Naive B cell (primary cell): ENCODE measurements at regions not wholly inside any gene's neighbourhood (a gene's known extent, or its start where the extent isn't known, plus 50 kb on each side); places are given as distances from the start of the nearest gene placed in this dataset.
A peak's percentile ranks its signal among the peaks of the same experiment; 100 is the strongest.
"Not testable (repeated sequence)": the region's sequence is repeated elsewhere in the genome, so short reads cannot be mapped to it uniquely, and the experiment has no call there.

Source experiments
- ATAC-seq, 2 donors: fragments of 150-1000 bp; cut with Tn5 transposase; 2 replicates each; pipeline ENCODE4 v1.10.0; 2021; ENCODE audit warnings: low read depth in 2 of 2, mild to moderate bottlenecking in 2 of 2, moderate library complexity in 2 of 2
- DNase-seq: peaks from one replicate; pipeline ENCODE4 v3.0.0; 2022
- H3K27ac Mint-ChIP-seq, 6 donors: one replicate each; pipeline ENCODE4 v1.8.0; 2020 to 2022; ENCODE audit warnings: mild to moderate bottlenecking in 6 of 6, mixed read lengths in 6 of 6, moderate library complexity in 5 of 6, inconsistent platforms in 2 of 6
- H3K27me3 Mint-ChIP-seq, 3 donors: one replicate each; pipeline ENCODE4 v1.8.0; 2021 to 2022; ENCODE audit warnings: mixed read lengths in 3 of 3, mild to moderate bottlenecking in 1 of 3
- H3K36me3 Mint-ChIP-seq, 2 donors: one replicate each; pipeline ENCODE4 v1.8.0; 2020 to 2022; ENCODE audit warnings: mixed read lengths in 2 of 2, inconsistent platforms in 1 of 2, mild to moderate bottlenecking in 1 of 2
- H3K4me1 Mint-ChIP-seq, 3 donors: one replicate each; pipeline ENCODE4 v1.8.0; 2020 to 2022; ENCODE audit warnings: mixed read lengths in 3 of 3, inconsistent platforms in 1 of 3, mild to moderate bottlenecking in 1 of 3, moderate library complexity in 1 of 3
- H3K4me3 Mint-ChIP-seq, 8 donors: one replicate each; pipeline ENCODE4 v1.8.0; 2020 to 2022; ENCODE audit warnings: mild to moderate bottlenecking in 8 of 8, mixed read lengths in 8 of 8, moderate library complexity in 8 of 8, inconsistent platforms in 2 of 8
- H3K9me3 Mint-ChIP-seq, 7 donors: one replicate each; pipeline ENCODE4 v1.8.0; 2020 to 2022; ENCODE audit warnings: mixed read lengths in 7 of 7, mild to moderate bottlenecking in 5 of 7, inconsistent platforms in 2 of 7, moderate library complexity in 1 of 7

GRCh38 chr9:24035816-24036215 lies 209.8 kb upstream of the ELAVL2 start:
- Mint-ChIP-seq H3K9me3 (peaks cover 3 to 13% (median 5%) of the 10 kb centered on the region in 7 donors), H3K36me3 (no peaks in the 10 kb centered on the region), H3K27me3 (no peaks in the 10 kb centered on the region), H3K27ac (no peak overlapping the region), H3K4me3 (no peak overlapping the region), H3K4me1 (no peaks in the 10 kb centered on the region)
- no peak for ATAC-seq
- no peak for DNase-seq

- DNase-seq = no peak
- no peak for ATAC-seq
- H3K36me3 Mint-ChIP-seq = no peaks in the 10 kb centered on the region
- H3K4me3 Mint-ChIP-seq = peak overlapping the region in 1 of 8 donors; percentile 9
- H3K27me3 Mint-ChIP-seq = no peaks in the 10 kb centered on the region
- peaks cover 0 to 9% (median 4%) of the 10 kb centered on the region in 7 donors for H3K9me3 Mint-ChIP-seq
- no peaks in the 10 kb centered on the region for H3K4me1 Mint-ChIP-seq
- no peak overlapping the region for H3K27ac Mint-ChIP-seq
These were observed 185.8 kb upstream of the ELAVL2 start for GRCh38 chr9:24011881-24012280.

- no peaks in the 10 kb centered on the region for H3K36me3 Mint-ChIP-seq
- no peak overlapping the region for H3K27ac Mint-ChIP-seq
- no peaks in the 10 kb centered on the region for H3K27me3 Mint-ChIP-seq
- H3K9me3 Mint-ChIP-seq = peaks cover 0 to 9% (median 3%) of the 10 kb centered on the region in 7 donors
- H3K4me1 Mint-ChIP-seq = no peaks in the 10 kb centered on the region
- DNase-seq (no peak), ATAC-seq (no peak)
- no peak overlapping the region for H3K4me3 Mint-ChIP-seq
These were observed 185.1 kb upstream of the ELAVL2 start for GRCh38 chr9:24011009-24011717.

DNA sequence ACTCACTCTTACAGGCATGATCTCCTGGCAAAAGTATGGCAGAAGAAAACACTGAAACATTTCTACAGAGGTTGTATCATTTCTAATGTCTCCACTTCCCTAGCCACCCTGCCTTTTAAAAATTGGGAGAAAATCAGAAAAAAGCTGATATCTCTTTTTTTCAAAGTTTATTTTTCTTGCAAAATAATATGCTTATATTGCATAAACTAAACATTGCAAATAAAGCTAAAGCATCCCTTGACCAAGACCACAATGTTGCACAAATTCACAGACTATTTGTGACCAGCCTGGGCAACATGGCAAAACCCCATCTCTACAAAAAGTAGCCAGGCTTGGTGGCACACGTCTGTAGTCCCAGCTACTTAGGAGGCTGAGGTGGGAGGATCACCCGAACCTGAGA lies 183.3 kb upstream of the ELAVL2 start:
- H3K27me3 Mint-ChIP-seq = no peaks in the 10 kb centered on the region
- peaks cover 0 to 6% (median 4%) of the 10 kb centered on the region in 7 donors for H3K9me3 Mint-ChIP-seq
- DNase-seq (no peak), ATAC-seq (no peak)
- no peaks in the 10 kb centered on the region for H3K36me3 Mint-ChIP-seq
- no peak overlapping the region for H3K27ac Mint-ChIP-seq
- no peak overlapping the region for H3K4me3 Mint-ChIP-seq
- H3K4me1 Mint-ChIP-seq = no peaks in the 10 kb centered on the region

DNA sequence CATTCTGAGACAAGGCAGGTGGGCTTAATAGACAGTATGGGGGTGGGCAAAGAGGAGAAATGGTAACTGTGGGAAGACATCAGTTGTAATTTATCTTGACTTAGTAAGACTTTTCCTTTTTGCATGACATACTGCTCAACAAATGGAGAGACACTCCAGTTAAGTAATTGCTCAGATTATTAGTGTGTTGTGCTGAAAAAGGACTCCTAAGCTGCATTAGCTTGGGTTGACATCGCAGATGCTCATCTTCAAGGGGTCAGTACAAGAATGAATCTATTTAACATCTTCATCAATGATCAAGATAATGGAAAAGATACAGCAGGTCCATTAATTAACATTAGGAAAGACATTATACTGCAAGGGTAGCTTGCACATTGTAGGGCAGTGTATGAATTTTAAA lies 181.1 kb upstream of the ELAVL2 start:
- Mint-ChIP-seq H3K36me3 (no peaks in the 10 kb centered on the region), H3K4me3 (no peak overlapping the region), H3K4me1 (no peaks in the 10 kb centered on the region), H3K9me3 (peaks cover 0 to 6% (median 3%) of the 10 kb centered on the region in 7 donors), H3K27ac (no peak overlapping the region), H3K27me3 (no peaks in the 10 kb centered on the region)
- DNase-seq (no peak), ATAC-seq (no peak)

DNA sequence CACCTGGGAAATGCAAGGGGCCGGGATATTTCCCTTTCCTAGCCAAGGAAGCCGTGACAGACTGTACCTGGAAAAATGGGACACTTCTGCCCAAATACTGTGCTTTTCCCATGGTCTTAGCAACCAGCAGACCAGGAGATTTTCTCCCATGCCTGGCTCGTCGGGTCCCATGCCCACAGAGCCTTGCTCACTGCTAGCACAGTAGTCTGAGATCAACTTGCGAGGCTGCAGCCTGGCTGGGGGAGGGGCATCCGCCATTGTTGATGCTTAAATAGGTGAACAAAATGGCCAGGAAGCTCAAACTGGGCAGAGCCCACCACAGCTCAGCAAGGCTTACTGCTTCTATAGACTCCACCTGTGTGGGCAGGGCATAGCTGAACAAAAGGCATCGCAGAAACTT lies 165.8 kb upstream of the ELAVL2 start:
- not testable (repeated sequence) for H3K27me3 Mint-ChIP-seq, H3K27ac Mint-ChIP-seq, H3K4me3 Mint-ChIP-seq

GRCh38 chr9:23979491-23979890 lies 153.5 kb upstream of the ELAVL2 start:
- no peaks in the 10 kb centered on the region for H3K36me3 Mint-ChIP-seq
- no peaks in the 10 kb centered on the region for H3K4me1 Mint-ChIP-seq
- no peak overlapping the region for H3K4me3 Mint-ChIP-seq
- H3K27ac Mint-ChIP-seq = no peak overlapping the region
- no peak for DNase-seq
- no peak for ATAC-seq
- peaks cover 3 to 16% (median 9%) of the 10 kb centered on the region in 7 donors for H3K9me3 Mint-ChIP-seq
- H3K27me3 Mint-ChIP-seq = no peaks in the 10 kb centered on the region

More for the DNA sequence above, 165.8 kb upstream of the ELAVL2 start:
- H3K4me1 Mint-ChIP-seq, DNase-seq, H3K36me3 Mint-ChIP-seq, ATAC-seq: not testable (repeated sequence)
- H3K9me3 Mint-ChIP-seq = peaks cover 5 to 12% (median 9%) of the 10 kb centered on the region in 7 donors

GRCh38 chr9:23962101-23962500 lies 136.1 kb upstream of the ELAVL2 start:
- no peak for DNase-seq
- no peak for ATAC-seq
- Mint-ChIP-seq H3K9me3 (peaks cover 14 to 57% (median 20%) of the 10 kb centered on the region in 7 donors), H3K36me3 (no peaks in the 10 kb centered on the region), H3K4me3 (no peak overlapping the region), H3K4me1 (no peaks in the 10 kb centered on the region), H3K27ac (no peak overlapping the region), H3K27me3 (no peaks in the 10 kb centered on the region)

DNA sequence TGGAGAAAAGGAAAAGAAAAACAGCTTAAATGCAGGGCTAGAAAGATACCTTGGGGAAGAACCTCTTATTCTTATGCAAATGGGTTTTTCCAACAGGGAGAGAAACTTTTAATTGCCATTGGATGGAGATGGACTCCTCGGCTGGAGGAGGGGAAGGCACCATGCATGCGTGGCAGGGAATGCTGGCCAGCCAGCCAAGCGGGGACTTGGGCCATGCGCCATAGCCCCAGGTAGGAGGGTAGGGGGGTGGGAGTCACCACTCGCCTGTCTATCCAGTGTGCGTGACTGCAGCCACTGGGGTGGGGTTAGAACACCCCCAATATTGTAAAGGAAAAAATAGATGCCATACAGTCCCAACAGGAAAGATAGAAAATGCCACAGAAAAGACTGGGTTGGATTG lies 119.9 kb upstream of the ELAVL2 start:
- no peaks in the 10 kb centered on the region for H3K27me3 Mint-ChIP-seq
- H3K9me3 Mint-ChIP-seq = peaks cover 11 to 51% (median 18%) of the 10 kb centered on the region in 7 donors
- peaks cover 0 to 8% of the 10 kb centered on the region in 2 donors for H3K36me3 Mint-ChIP-seq
- no peak for ATAC-seq
- DNase-seq = no peak
- H3K4me3 Mint-ChIP-seq = no peak overlapping the region
- no peak overlapping the region for H3K27ac Mint-ChIP-seq
- no peaks in the 10 kb centered on the region for H3K4me1 Mint-ChIP-seq

DNA sequence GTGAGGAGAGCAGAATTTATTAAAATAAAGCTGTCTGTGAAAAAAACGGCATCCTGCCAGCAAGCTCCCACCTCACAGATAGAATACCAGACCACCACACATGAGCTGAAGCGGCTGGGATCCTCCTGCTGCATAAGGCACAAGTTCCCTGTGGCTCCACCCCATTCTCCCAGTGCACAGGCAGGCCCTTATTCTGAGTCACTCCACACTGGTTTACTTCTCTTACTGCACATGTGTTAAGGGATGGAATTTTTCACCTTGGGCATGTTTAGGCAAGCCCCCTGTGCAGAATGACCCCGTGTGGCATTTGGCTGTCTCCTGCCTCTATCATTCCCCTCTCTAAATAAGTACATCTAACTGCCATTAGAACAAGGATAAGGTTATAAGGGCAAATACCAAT lies 115.0 kb upstream of the ELAVL2 start:
- Mint-ChIP-seq H3K27me3 (no peaks in the 10 kb centered on the region), H3K36me3 (peaks cover 0 to 8% of the 10 kb centered on the region in 2 donors), H3K4me3 (no peak overlapping the region), H3K9me3 (peaks cover 7 to 40% (median 18%) of the 10 kb centered on the region in 7 donors), H3K27ac (no peak overlapping the region), H3K4me1 (no peaks in the 10 kb centered on the region)
- ATAC-seq = no peak
- DNase-seq = no peak

GRCh38 chr9:23938908-23939307 lies 112.9 kb upstream of the ELAVL2 start:
- Mint-ChIP-seq H3K36me3 (no peaks in the 10 kb centered on the region), H3K4me3 (no peak overlapping the region), H3K9me3 (peaks cover 6 to 26% (median 11%) of the 10 kb centered on the region in 7 donors), H3K27me3 (no peaks in the 10 kb centered on the region), H3K4me1 (no peaks in the 10 kb centered on the region), H3K27ac (no peak overlapping the region)
- DNase-seq (no peak), ATAC-seq (no peak)

GRCh38 chr9:23934291-23934906 lies 108.4 kb upstream of the ELAVL2 start:
- no peak for DNase-seq
- Mint-ChIP-seq H3K36me3 (no peaks in the 10 kb centered on the region), H3K9me3 (peaks cover 0 to 3% (median 0%) of the 10 kb centered on the region in 7 donors), H3K4me3 (no peak overlapping the region), H3K27ac (no peak overlapping the region), H3K4me1 (no peaks in the 10 kb centered on the region), H3K27me3 (no peaks in the 10 kb centered on the region)
- no peak for ATAC-seq

GRCh38 chr9:23933348-23933747 lies 107.3 kb upstream of the ELAVL2 start:
- H3K27me3 Mint-ChIP-seq = no peaks in the 10 kb centered on the region
- H3K4me1 Mint-ChIP-seq = no peaks in the 10 kb centered on the region
- H3K27ac Mint-ChIP-seq = no peak overlapping the region
- ATAC-seq (no peak), DNase-seq (no peak)
- H3K9me3 Mint-ChIP-seq = peaks cover 0 to 4% (median 3%) of the 10 kb centered on the region in 7 donors
- H3K4me3 Mint-ChIP-seq = no peak overlapping the region
- H3K36me3 Mint-ChIP-seq = no peaks in the 10 kb centered on the region

DNA sequence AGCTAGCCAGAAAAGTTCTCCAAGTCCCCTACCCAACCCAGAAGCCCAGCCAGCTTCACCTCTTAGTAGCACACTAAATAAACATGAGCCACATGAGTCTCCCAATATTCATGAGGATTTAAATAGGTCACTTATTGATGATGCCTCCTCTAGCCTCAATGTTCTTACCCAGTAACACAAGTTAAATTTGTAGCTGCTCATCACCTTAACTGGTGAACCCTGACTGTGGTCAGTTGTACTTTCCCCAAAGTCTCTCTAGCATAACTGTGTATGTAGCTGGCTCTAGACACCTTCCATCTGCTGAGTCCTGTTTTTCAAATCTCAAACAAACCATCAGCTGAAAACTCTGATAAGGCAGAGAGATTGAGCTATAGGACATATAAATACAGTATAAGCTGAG lies 100.3 kb upstream of the ELAVL2 start:
- DNase-seq (no peak), ATAC-seq (no peak)
- no peaks in the 10 kb centered on the region for H3K36me3 Mint-ChIP-seq
- H3K4me1 Mint-ChIP-seq = no peaks in the 10 kb centered on the region
- H3K27ac Mint-ChIP-seq = no peak overlapping the region
- H3K27me3 Mint-ChIP-seq = no peaks in the 10 kb centered on the region
- peaks cover 3 to 15% (median 5%) of the 10 kb centered on the region in 7 donors for H3K9me3 Mint-ChIP-seq
- H3K4me3 Mint-ChIP-seq = no peak overlapping the region
